Peyer's patch (tissue), 4 donors: ENCODE measurements at regions not wholly inside any gene's neighbourhood (a gene's known extent, or its start where the extent isn't known, plus 50 kb on each side); places are given as distances from the start of the nearest gene placed in this dataset.

Source experiments
- CTCF ChIP-seq, 6 experiments: fragments of 450-650 bp in 4 of 6; fragments of 200-600 bp in 2 of 6; sonication (generic) in 1 of 6; IDR thresholded peaks; one replicate each; pipeline ENCODE4 v1.5.1; 2017 to 2019; ENCODE audit warnings: antibody characterized with exemption in 6 of 6, mild to moderate bottlenecking in 3 of 6, moderate library complexity in 1 of 6
- POLR2A ChIP-seq, 2 donors: fragments of 450-650 bp; IDR thresholded peaks; one replicate each; pipeline ENCODE4 v1.5.1; 2017; ENCODE audit warnings: antibody characterized with exemption in 2 of 2, mild to moderate bottlenecking in 2 of 2, moderate library complexity in 2 of 2

GRCh38 chr6:14406614-14407331 is 289.2 kb downstream of the CD83 start:
- no peak for TF ChIP-seq POLR2A (IDR thresholded peaks at IDR 0.05)
- TF ChIP-seq CTCF (IDR thresholded peaks at IDR 0.05), result no peak
